SK-N-MC (cell line): ENCODE measurements at regions not wholly inside any gene's neighbourhood (a gene's known extent, or its start where the extent isn't known, plus 50 kb on each side); places are given as distances from the start of the nearest gene placed in this dataset.

Experiments used
- EZH2 ChIP-seq: fragments of 200-600 bp; sonication (generic); IDR thresholded peaks from one replicate; pipeline ENCODE4 v1.6.1; 2017; ENCODE audit warnings: antibody characterized with exemption
- POLR2AphosphoS5 ChIP-seq: IDR thresholded peaks from 2 replicates; pipeline ENCODE4 v1.6.1; 2012; ENCODE audit warnings: mild to moderate bottlenecking, low read depth, low read length, borderline replicate concordance

DNA sequence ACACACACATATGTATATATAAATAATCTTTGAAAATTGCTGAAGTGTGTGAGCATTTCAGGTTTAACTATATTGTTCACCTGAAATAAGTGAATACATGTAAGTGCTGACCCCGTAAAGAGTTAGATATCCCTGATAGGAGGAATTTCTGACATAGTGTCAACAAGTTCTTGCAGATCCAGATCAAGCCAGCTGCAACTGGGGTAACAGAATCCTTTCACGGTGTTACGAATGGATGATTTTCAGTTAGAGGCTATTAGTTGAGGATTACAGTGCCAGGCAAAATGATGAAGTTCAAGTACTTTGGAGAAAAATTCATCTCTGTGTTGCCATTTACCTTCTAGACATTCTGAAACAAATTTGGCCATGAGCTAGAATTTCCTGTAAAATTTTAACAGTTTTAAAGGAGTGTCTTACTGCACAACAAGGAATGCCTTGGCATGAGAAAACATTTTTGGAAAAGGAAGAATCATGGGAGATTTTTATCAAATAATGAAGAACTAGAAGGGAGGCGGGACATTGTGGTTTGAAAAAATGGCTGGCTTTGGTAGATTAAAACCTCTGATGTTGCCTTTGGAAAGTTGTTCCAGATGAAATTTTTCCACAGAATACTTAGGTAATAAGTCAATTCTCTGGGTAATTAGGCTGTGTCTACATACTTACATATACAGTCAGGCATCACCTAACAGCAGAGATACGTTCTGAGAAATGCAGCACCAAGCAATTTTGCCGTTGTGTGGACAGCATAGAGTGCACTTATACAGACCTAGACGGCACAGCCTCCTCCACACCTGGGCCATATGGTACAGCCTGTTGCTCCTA is 84.4 kb upstream of the FAT1 start:
- TF ChIP-seq POLR2AphosphoS5 (no peak), EZH2 (no peak)
